ENCODE measurements at regions not wholly inside any gene's neighbourhood (a gene's known extent, or its start where the extent isn't known, plus 50 kb on each side); places are given as distances from the start of the nearest gene placed in this dataset.

DNA sequence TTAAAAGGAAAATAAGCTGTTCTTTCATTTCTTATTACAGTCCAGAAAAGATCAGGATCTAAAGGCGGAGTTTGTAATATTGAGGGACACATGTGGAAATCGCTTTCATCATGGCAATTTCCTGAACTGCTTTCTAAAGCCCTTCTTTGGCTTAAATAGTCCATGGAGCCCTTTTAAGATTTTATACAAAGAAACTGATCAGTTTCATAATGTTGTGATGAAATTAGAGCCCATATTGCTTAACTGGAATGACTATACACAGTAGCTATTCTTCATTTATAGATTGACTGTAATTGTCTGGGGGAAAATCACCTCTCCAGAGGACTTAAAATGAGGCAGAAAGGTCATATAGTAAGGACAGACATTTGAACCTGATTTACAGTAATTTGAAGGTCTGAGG is 322.2 kb downstream of the ETAA1 start:
- TF ChIP-seq TCF7 (CRISPR knock-in tag; IDR thresholded peaks at IDR 0.05; ENCODE audit: low read depth) (no peak), CREB1 (CRISPR knock-in tag; IDR thresholded peaks at IDR 0.05) (no peak), JUN (CRISPR knock-in tag; IDR thresholded peaks at IDR 0.05) (no peak), ETV6 (CRISPR knock-in tag; IDR thresholded peaks at IDR 0.05) (no peak), NR1H2 (CRISPR knock-in tag; IDR thresholded peaks at IDR 0.05) (no peak), MXD4 (CRISPR knock-in tag; IDR thresholded peaks at IDR 0.05; ENCODE audit: borderline replicate concordance) (no peak), SP1 (CRISPR knock-in tag; conservative IDR thresholded peaks at IDR 0.05) (no peak)
- TF ChIP-seq, protein P1, sequence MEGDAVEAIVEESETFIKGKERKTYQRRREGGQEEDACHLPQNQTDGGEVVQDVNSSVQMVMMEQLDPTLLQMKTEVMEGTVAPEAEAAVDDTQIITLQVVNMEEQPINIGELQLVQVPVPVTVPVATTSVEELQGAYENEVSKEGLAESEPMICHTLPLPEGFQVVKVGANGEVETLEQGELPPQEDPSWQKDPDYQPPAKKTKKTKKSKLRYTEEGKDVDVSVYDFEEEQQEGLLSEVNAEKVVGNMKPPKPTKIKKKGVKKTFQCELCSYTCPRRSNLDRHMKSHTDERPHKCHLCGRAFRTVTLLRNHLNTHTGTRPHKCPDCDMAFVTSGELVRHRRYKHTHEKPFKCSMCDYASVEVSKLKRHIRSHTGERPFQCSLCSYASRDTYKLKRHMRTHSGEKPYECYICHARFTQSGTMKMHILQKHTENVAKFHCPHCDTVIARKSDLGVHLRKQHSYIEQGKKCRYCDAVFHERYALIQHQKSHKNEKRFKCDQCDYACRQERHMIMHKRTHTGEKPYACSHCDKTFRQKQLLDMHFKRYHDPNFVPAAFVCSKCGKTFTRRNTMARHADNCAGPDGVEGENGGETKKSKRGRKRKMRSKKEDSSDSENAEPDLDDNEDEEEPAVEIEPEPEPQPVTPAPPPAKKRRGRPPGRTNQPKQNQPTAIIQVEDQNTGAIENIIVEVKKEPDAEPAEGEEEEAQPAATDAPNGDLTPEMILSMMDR (IDR thresholded peaks at IDR 0.05) = no peak
- TF ChIP-seq, protein P2, sequence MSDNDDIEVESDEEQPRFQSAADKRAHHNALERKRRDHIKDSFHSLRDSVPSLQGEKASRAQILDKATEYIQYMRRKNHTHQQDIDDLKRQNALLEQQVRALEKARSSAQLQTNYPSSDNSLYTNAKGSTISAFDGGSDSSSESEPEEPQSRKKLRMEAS (CRISPR knock-in tag; IDR thresholded peaks at IDR 0.05) = no peak
- TF ChIP-seq, protein P3, sequence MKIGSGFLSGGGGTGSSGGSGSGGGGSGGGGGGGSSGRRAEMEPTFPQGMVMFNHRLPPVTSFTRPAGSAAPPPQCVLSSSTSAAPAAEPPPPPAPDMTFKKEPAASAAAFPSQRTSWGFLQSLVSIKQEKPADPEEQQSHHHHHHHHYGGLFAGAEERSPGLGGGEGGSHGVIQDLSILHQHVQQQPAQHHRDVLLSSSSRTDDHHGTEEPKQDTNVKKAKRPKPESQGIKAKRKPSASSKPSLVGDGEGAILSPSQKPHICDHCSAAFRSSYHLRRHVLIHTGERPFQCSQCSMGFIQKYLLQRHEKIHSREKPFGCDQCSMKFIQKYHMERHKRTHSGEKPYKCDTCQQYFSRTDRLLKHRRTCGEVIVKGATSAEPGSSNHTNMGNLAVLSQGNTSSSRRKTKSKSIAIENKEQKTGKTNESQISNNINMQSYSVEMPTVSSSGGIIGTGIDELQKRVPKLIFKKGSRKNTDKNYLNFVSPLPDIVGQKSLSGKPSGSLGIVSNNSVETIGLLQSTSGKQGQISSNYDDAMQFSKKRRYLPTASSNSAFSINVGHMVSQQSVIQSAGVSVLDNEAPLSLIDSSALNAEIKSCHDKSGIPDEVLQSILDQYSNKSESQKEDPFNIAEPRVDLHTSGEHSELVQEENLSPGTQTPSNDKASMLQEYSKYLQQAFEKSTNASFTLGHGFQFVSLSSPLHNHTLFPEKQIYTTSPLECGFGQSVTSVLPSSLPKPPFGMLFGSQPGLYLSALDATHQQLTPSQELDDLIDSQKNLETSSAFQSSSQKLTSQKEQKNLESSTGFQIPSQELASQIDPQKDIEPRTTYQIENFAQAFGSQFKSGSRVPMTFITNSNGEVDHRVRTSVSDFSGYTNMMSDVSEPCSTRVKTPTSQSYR (CRISPR knock-in tag; IDR thresholded peaks at IDR 0.05) = no peak
- TF ChIP-seq, protein P4, sequence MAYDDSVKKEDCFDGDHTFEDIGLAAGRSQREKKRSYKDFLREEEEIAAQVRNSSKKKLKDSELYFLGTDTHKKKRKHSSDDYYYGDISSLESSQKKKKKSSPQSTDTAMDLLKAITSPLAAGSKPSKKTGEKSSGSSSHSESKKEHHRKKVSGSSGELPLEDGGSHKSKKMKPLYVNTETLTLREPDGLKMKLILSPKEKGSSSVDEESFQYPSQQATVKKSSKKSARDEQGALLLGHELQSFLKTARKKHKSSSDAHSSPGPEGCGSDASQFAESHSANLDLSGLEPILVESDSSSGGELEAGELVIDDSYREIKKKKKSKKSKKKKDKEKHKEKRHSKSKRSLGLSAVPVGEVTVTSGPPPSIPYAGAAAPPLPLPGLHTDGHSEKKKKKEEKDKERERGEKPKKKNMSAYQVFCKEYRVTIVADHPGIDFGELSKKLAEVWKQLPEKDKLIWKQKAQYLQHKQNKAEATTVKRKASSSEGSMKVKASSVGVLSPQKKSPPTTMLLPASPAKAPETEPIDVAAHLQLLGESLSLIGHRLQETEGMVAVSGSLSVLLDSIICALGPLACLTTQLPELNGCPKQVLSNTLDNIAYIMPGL (CRISPR knock-in tag; IDR thresholded peaks at IDR 0.05) = no peak
- TF ChIP-seq, protein P5, sequence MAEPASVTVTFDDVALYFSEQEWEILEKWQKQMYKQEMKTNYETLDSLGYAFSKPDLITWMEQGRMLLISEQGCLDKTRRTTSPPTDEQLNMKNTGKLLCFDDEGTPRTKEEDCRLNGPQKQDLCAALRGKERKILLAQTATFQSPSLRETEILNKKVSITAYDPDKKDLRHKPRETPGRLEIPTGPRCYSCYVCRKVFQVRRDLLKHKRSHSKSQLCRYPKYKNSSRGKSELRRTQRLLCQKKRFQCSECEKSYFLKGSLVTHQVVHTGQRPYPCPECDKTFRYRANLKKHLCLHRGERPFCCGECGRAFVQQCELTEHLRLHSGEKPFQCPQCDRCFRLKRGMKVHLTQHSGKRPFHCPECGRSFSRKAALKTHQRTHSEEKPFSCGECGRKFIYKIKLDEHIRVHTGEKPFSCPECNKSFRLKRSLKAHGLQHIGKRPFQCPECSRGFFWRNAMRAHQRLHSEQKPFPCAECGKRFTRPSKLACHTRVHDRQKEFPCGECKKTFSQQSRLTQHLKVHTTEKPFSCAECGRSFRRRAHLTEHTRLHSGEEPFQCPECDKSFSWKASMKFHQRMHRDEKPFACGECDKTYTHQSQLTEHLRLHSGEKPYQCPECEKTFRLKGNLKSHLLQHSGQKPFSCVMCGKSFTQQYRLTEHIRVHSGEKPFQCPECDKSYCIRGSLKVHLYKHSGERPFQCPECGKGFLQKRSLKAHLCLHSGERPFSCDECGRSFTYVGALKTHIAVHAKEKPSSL (CRISPR knock-in tag; conservative IDR thresholded peaks at IDR 0.05) = no peak
- TF ChIP-seq, protein P6, sequence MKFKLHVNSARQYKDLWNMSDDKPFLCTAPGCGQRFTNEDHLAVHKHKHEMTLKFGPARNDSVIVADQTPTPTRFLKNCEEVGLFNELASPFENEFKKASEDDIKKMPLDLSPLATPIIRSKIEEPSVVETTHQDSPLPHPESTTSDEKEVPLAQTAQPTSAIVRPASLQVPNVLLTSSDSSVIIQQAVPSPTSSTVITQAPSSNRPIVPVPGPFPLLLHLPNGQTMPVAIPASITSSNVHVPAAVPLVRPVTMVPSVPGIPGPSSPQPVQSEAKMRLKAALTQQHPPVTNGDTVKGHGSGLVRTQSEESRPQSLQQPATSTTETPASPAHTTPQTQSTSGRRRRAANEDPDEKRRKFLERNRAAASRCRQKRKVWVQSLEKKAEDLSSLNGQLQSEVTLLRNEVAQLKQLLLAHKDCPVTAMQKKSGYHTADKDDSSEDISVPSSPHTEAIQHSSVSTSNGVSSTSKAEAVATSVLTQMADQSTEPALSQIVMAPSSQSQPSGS (CRISPR knock-in tag; IDR thresholded peaks at IDR 0.05; ENCODE audit: borderline replicate concordance, low read depth) = no peak
- TF ChIP-seq, protein P7, sequence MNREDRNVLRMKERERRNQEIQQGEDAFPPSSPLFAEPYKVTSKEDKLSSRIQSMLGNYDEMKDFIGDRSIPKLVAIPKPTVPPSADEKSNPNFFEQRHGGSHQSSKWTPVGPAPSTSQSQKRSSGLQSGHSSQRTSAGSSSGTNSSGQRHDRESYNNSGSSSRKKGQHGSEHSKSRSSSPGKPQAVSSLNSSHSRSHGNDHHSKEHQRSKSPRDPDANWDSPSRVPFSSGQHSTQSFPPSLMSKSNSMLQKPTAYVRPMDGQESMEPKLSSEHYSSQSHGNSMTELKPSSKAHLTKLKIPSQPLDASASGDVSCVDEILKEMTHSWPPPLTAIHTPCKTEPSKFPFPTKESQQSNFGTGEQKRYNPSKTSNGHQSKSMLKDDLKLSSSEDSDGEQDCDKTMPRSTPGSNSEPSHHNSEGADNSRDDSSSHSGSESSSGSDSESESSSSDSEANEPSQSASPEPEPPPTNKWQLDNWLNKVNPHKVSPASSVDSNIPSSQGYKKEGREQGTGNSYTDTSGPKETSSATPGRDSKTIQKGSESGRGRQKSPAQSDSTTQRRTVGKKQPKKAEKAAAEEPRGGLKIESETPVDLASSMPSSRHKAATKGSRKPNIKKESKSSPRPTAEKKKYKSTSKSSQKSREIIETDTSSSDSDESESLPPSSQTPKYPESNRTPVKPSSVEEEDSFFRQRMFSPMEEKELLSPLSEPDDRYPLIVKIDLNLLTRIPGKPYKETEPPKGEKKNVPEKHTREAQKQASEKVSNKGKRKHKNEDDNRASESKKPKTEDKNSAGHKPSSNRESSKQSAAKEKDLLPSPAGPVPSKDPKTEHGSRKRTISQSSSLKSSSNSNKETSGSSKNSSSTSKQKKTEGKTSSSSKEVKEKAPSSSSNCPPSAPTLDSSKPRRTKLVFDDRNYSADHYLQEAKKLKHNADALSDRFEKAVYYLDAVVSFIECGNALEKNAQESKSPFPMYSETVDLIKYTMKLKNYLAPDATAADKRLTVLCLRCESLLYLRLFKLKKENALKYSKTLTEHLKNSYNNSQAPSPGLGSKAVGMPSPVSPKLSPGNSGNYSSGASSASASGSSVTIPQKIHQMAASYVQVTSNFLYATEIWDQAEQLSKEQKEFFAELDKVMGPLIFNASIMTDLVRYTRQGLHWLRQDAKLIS (CRISPR knock-in tag; IDR thresholded peaks at IDR 0.05; ENCODE audit: borderline replicate concordance) = no peak
